ENCODE measurements at regions not wholly inside any gene's neighbourhood (a gene's known extent, or its start where the extent isn't known, plus 50 kb on each side); places are given as distances from the start of the nearest gene placed in this dataset.
"Not testable (repeated sequence)": the region's sequence is repeated elsewhere in the genome, so short reads cannot be mapped to it uniquely, and the experiment has no call there.

GRCh38 chr5:99410386-99410785 is 481.6 kb upstream of the CHD1 start:
- DNase-seq, result not testable (repeated sequence)

GRCh38 chr5:99404764-99405302 is 476.0 kb upstream of the CHD1 start:
- DNase-seq, result not testable (repeated sequence)

GRCh38 chr5:99400571-99400970 is 471.8 kb upstream of the CHD1 start:
- not testable (repeated sequence) for DNase-seq

GRCh38 chr5:99398976-99399375 is 470.2 kb upstream of the CHD1 start:
- DNase-seq, result no peak

GRCh38 chr5:99386406-99387077 is 457.7 kb upstream of the CHD1 start:
- no peak for DNase-seq

GRCh38 chr5:99379187-99379586 is 450.4 kb upstream of the CHD1 start:
- no peak for DNase-seq

GRCh38 chr5:99378443-99378842 is 449.6 kb upstream of the CHD1 start:
- DNase-seq, result no peak

- DNase-seq, result no peak
Observed at GRCh38 chr5:99369797-99370593, 441.2 kb upstream of the CHD1 start.

GRCh38 chr5:99368726-99369125 is 439.9 kb upstream of the CHD1 start:
- no peak for DNase-seq

- DNase-seq, result no peak
Observed at GRCh38 chr5:99355881-99356280, 427.1 kb upstream of the CHD1 start.

- no peak for DNase-seq
Observed at GRCh38 chr5:99349787-99350186, 421.0 kb upstream of the CHD1 start.

GRCh38 chr5:99348597-99348996 is 419.8 kb upstream of the CHD1 start:
- no peak for DNase-seq

GRCh38 chr5:99339758-99340157 is 411.0 kb upstream of the CHD1 start:
- not testable (repeated sequence) for DNase-seq

GRCh38 chr5:99334936-99335335 is 406.1 kb upstream of the CHD1 start:
- DNase-seq, result no peak

GRCh38 chr5:99331061-99331460 is 402.3 kb upstream of the CHD1 start:
- DNase-seq, result no peak

- DNase-seq, result no peak
Observed at GRCh38 chr5:99320436-99320835, 391.6 kb upstream of the CHD1 start.

- no peak for DNase-seq
Observed at GRCh38 chr5:99317136-99317535, 388.3 kb upstream of the CHD1 start.

GRCh38 chr5:99316484-99316883 is 387.7 kb upstream of the CHD1 start:
- no peak for DNase-seq

- DNase-seq, result no peak
Observed at GRCh38 chr5:99315413-99316183, 386.8 kb upstream of the CHD1 start.

GRCh38 chr5:99314721-99315120 is 385.9 kb upstream of the CHD1 start:
- DNase-seq, result no peak

GRCh38 chr5:99308131-99308530 is 379.3 kb upstream of the CHD1 start:
- DNase-seq, result no peak

- no peak for DNase-seq
Observed at GRCh38 chr5:99305045-99305580, 376.3 kb upstream of the CHD1 start.

- DNase-seq, result no peak
Observed at GRCh38 chr5:99285606-99286005, 356.8 kb upstream of the CHD1 start.
